A673 (cell line): ENCODE measurements at regions not wholly inside any gene's neighbourhood (a gene's known extent, or its start where the extent isn't known, plus 50 kb on each side); places are given as distances from the start of the nearest gene placed in this dataset.

Source experiments
- BruUV-seq: library from RNA; stranded (reverse); fragments of 400-500 nt; replicated peaks from 2 replicates; lab custom pipeline; 2021; lab: Mats Ljungman, UMichigan
- CTCF ChIA-PET: fragments of 300-600 bp; sonication (Branson Sonifier 250); formaldehyde crosslinking; loops from one replicate; lab custom pipeline; 2022; ENCODE audit warnings: antibody characterized with exemption; lab: Charles Lee
- POLR2A ChIA-PET: fragments of 300-600 bp; sonication (Branson Sonifier 250); formaldehyde crosslinking; loops from one replicate; lab custom pipeline; 2022; ENCODE audit warnings: antibody characterized with exemption; ENCODE audit not compliant: low non-redundant PET; lab: Charles Lee
- DNase-seq: peaks from one replicate; pipeline ENCODE4 v3.0.0-alpha.2; 2015; ENCODE audit warnings: low spot score
- H3K27ac ChIP-seq: fragments of 200-600 bp; sonication (generic); 2 replicates; pipeline ENCODE4 v1.5.1; 2016; ENCODE audit warnings: mixed run types, low read depth, mild to moderate bottlenecking, mixed read lengths, antibody characterized with exemption, low read length; ENCODE audit not compliant: poor library complexity, severe bottlenecking
- H3K27me3 ChIP-seq: fragments of 200-600 bp; sonication (generic); replicated peaks from 2 replicates; pipeline ENCODE4 v1.6.1; 2017; ENCODE audit warnings: mixed run types, low read depth, mild to moderate bottlenecking, mixed read lengths, antibody characterized with exemption, low read length; ENCODE audit not compliant: insufficient read depth, poor library complexity
- H3K36me3 ChIP-seq: fragments of 200-600 bp; sonication (generic); 2 replicates; pipeline ENCODE4 v1.6.1; 2016; ENCODE audit warnings: mixed run types, mild to moderate bottlenecking, mixed read lengths, antibody characterized with exemption, low read length; ENCODE audit not compliant: insufficient read depth, poor library complexity, severe bottlenecking
- H3K4me1 ChIP-seq: fragments of 200-600 bp; sonication (generic); 2 replicates; pipeline ENCODE4 v1.6.1; 2017; ENCODE audit warnings: mixed run types, mild to moderate bottlenecking, mixed read lengths, antibody characterized with exemption, low read length; ENCODE audit not compliant: insufficient read depth, poor library complexity, severe bottlenecking
- H3K4me3 ChIP-seq: fragments of 200-600 bp; sonication (generic); 2 replicates; pipeline ENCODE4 v1.5.1; 2016; ENCODE audit warnings: low read depth, mixed run types, mild to moderate bottlenecking, mixed read lengths, low read length; ENCODE audit not compliant: poor library complexity, severe bottlenecking
- H3K9me3 ChIP-seq: fragments of 200-600 bp; sonication (generic); 2 replicates; pipeline ENCODE4 v1.6.1; 2016; ENCODE audit warnings: mixed run types, low read depth, mild to moderate bottlenecking, mixed read lengths, antibody characterized with exemption, low read length; ENCODE audit not compliant: poor library complexity, severe bottlenecking
- CTCF ChIP-seq: fragments of 300-800, 200-600 bp; sonication (generic); conservative IDR thresholded peaks from 2 replicates; pipeline ENCODE4 v1.5.1; 2017; ENCODE audit warnings: low read depth, mild to moderate bottlenecking, antibody characterized with exemption, low read length, moderate library complexity, mixed read lengths
- EZH2 ChIP-seq: fragments of 200-600 bp; sonication (generic); IDR thresholded peaks from 2 replicates; pipeline ENCODE4 v1.6.1; 2017; ENCODE audit warnings: borderline replicate concordance, low read depth, mild to moderate bottlenecking, mixed read lengths, antibody characterized with exemption, low read length; ENCODE audit not compliant: poor library complexity, severe bottlenecking
- intact Hi-C: fragments of 100-400 bp; cut with micrococcal nuclease; formaldehyde crosslinking; loops from one replicate; pipeline ENCODE4 v1.10.0; 2022; ENCODE audit not compliant: unreplicated experiment

GRCh38 chr14:98368221-98368620 is 903.8 kb downstream of the BCL11B start:
- Histone ChIP-seq H3K4me1 (no peaks in the 10 kb centered on the region), H3K36me3 (no peaks in the 10 kb centered on the region), H3K9me3 (no peaks in the 10 kb centered on the region), H3K27me3 (no peaks in the 10 kb centered on the region), H3K27ac (no peak overlapping the region), H3K4me3 (no peak overlapping the region)
- CTCF ChIA-PET = no interaction called here
- no peak for DNase-seq
- BruUV-seq = no TSS peak
- intact Hi-C loops = no loop called here
- POLR2A ChIA-PET = interaction anchor here (0.6 kb wide), 1 partner anchor 1203 kb away, joined by 3 read pairs; no protein-coding TSS in a partner anchor
- no peak for TF ChIP-seq EZH2
- no peak for TF ChIP-seq CTCF

- Histone ChIP-seq H3K27ac (no peak overlapping the region), H3K27me3 (no peaks in the 10 kb centered on the region), H3K36me3 (no peaks in the 10 kb centered on the region), H3K9me3 (no peaks in the 10 kb centered on the region), H3K4me3 (no peak overlapping the region), H3K4me1 (no peaks in the 10 kb centered on the region)
- ChIA-PET CTCF (no interaction called here), POLR2A (no interaction called here)
- no TSS peak for BruUV-seq
- TF ChIP-seq CTCF (no peak), EZH2 (no peak)
- intact Hi-C loops = no loop called here
- no peak for DNase-seq
These were observed 903.1 kb downstream of the BCL11B start for GRCh38 chr14:98368916-98369315.

GRCh38 chr14:98369344-98369743 is 902.7 kb downstream of the BCL11B start:
- H3K27me3 ChIP-seq = no peaks in the 10 kb centered on the region
- no TSS peak for BruUV-seq
- no peaks in the 10 kb centered on the region for H3K9me3 ChIP-seq
- ChIA-PET CTCF (no interaction called here), POLR2A (no interaction called here)
- H3K4me1 ChIP-seq = no peaks in the 10 kb centered on the region
- no peak for DNase-seq
- no peak overlapping the region for H3K27ac ChIP-seq
- H3K36me3 ChIP-seq = no peaks in the 10 kb centered on the region
- TF ChIP-seq EZH2 (no peak), CTCF (no peak)
- intact Hi-C loops = no loop called here
- no peak overlapping the region for H3K4me3 ChIP-seq
